Left renal pelvis (tissue), 4 donors: ENCODE measurements at regions not wholly inside any gene's neighbourhood (a gene's known extent, or its start where the extent isn't known, plus 50 kb on each side); places are given as distances from the start of the nearest gene placed in this dataset.
"Not testable (repeated sequence)": the region's sequence is repeated elsewhere in the genome, so short reads cannot be mapped to it uniquely, and the experiment has no call there.

Experiments used
- DNase-seq, 4 donors: peaks; one replicate each; pipeline ENCODE4 v3.0.0-alpha.2; 2013; ENCODE audit warnings: low read depth in 4 of 4, low spot score in 3 of 4

DNA sequence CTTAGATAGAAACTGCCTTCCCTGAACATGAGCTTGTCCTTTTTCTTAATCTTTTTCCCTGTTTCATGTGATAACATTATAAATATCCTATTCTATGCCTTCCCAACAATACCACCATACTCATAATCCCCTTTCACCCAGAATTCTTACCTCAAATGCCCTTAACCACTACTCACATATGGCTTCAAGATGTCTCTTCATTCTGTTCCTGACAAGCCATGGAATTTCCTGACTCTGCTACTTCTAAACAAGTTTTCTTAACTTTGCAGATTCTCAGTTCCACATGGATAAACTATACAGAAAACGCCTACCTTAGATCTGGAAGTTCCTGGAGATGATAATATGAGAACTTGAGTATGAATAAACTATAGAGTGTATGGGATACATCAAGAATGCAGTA, 1217.8 kb downstream of the CDH8 start:
- DNase-seq, result no peak

DNA sequence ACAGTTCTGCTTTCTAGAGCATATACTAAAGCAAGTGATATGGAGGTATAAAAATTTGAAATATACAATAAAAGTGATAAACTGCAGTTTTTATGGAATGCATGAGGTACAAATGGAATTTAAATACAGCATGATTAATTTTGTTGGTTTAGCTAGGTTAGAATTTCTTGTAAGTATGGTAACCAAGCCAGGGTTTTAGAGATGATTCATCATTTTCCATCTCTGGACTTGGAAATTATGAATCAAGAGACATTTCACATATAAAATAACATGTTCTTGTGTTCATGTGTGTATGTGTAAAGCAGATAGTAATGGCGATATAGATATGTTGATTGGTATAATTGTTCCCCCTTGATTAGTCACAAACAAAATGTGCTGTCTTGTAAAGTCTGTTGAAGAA, 1219.8 kb downstream of the CDH8 start:
- no peak for DNase-seq

DNA sequence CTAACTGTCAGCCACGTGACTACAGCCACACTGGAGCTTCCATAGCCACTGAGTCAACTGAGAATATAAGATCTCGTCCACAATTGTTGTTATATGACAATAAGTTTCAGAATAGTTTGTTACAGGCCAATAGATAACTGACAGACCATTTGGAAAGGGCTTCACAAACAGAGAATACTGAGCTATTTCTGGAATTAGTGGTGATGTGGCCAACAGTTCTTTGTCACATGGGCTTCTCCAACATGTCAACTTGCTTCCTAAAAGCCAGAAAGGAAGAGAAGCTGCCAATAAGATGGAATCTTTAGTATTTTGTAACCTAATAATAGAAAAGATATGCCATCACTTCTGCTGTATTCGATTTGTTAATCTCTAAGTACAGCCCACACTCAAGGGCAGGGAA, 1220.4 kb downstream of the CDH8 start:
- DNase-seq, result no peak

DNA sequence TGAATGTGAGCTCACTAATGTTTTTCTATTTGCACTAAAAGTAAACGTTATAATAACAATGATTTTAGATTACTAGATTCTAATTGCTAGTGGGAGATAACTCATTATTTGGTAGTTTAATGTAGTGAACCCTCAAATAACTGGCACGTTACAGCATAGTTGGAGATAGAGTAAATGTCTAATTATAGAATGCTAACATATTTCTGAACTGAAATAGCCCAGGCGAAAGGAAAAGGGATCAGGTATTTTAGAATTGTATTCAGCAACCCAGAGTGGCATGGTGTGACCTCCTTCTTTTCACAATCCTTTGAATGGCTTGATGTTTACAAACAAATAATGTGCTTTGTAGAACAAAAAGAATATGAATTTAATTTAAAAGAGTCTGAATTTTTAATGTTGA, 1221.2 kb downstream of the CDH8 start:
- DNase-seq, result no peak

DNA sequence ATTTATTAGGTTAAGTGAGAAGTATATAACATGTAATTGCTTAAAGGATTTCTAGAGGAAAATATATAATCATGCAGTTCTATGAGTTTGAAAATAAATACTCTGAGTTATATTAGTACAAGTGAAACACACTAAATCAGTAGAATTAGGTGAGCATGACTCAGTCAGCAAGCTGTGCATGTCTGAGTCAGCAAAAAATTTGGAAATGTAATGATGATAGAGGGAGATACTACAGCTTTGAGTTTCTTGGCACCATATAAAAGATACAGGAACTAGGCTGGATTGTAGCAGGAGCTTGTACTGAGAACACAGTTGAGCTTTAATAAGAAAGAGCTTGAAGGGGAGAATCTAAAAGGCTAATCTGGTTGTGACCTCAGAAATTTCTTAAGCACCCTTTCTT, 1224.6 kb downstream of the CDH8 start:
- no peak for DNase-seq

DNA sequence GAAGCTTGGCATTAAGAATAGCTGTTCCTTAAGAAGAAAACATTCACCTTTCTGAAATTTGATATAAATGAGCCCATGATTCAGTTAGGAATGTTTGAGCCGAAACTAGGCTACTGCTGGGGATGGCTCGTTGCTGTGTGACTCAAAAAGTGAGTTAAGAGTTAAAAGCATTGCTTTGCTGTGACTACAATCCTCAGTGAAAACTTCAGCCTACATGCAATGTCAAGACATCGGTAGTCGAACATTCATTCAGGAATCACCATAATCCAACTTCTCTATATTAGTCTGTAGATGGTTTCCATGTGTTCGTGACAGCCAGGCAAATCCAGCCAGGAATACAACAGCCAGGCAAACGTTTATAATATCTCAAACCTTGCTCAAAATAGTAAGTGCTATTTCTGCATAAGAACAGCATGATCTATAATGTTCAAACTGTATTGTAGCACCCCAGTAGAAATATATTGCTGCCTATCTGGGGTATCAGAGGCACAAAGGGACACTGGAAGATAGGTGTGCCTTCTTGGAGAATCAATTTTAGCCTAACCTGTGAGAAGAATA, 1225.1 kb downstream of the CDH8 start:
- DNase-seq, result no peak

DNA sequence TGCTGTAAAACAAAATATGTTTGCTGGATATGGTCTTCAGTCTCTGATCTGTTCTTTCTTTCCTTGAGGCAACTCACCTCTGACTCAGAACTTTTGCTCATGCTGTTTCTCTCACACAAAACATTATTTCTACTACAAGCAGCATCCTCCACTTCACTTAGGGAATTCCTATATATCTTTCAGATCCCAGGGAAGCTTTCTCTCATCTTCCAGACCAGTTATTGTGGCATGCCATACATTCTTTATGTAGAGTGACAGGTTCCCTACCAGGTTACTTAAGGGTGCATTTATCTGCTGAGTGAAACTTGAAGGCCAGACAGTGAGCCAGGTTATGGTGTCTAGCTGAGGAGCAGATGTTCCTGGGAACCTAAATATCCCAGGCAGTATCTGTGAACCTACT, 1226.0 kb downstream of the CDH8 start:
- no peak for DNase-seq

DNA sequence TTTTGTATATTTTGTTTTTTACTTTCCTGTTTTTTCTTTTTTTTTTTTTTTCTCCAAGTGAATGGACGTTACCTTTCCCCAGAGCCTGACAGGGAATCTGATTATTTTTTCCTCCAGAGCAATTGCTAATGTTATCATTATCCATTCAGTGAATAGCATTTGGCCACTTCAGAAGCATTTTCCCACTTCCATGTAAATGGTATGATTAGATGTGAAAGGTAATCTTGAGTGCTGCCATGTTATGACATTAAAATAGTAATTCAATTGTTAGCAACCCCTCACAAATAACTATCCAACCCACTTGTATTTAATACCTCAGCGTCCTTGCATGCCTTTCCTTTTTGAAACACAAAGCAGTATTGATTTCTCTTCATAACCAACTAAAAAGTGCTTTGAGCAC, 1243.8 kb downstream of the CDH8 start:
- DNase-seq, result no peak

DNA sequence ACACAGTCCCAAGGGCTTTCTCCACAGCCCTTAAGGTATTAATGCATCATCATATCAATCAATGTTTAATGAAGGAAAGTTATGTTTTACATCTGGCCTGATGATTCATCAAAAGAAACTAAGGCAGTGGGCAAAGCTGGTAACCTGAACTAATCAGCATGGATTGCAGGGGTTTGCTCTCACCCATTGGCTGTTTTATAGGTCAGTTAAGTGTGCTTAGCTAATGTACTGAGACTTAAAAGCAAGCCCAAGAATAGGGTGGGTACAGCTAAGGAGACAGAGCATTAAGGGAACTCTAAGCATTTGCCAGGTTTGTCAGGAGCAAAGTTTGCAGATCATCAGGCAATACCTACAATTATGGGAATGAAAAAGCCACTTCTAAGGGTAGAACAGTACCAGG, 1247.6 kb downstream of the CDH8 start:
- no peak for DNase-seq

DNA sequence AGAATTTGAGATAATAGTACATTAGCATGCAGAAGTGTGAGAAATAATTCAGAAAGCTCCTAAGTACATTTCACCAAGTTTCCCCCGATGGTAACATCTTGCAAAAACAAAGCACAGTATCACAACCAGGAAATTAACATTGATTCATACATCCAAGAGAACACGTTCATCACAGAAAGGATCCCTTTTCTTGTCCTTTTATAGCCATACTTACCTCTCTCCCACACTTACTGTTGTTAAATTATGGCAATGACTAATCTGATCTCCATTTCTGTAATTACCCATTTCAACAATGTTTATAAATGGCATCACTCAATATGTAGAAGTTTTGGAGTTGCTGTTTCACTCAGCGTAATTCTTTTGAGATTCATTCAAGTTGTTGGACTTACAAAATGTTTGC, 1260.0 kb downstream of the CDH8 start:
- DNase-seq, result no peak

DNA sequence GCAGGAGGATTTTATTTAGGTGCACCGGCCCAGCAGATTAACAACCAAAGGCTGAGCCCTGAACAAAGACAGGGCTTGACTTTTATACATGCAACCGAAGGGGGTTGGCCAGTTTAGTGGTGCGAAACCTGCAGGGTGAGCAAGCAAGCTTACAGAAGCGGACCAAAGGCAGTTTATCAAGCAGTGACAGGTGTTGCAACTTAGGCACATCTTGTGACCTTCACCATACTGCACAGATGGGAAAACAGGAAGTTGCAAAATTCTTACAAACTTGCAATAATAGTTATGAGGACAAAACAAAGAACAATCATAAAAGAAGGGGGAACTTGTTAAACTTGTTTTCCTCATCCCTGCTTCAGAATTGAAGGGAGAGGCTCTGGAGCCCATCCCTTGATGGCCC, 1265.1 kb downstream of the CDH8 start:
- DNase-seq, result no peak

DNA sequence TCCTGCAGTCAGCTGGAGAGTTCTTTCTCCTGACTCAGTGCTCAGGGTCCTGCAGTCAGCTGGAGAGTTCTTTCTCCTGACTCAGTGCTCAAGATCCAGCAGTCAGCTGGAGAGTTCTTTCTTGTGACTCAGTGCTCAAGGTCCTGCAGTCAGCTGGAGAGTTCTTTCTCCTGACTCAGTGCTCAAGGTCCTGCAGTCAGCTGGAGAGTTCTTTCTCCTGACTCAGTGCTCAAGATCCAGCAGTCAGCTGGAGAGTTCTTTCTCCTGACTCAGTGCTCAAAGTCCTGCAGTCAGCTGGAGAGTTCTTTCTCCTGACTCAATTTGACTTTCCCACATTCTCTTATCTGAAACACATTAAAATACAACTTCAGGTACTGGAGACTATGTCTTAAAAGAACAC, 1265.9 kb downstream of the CDH8 start:
- not testable (repeated sequence) for DNase-seq

DNA sequence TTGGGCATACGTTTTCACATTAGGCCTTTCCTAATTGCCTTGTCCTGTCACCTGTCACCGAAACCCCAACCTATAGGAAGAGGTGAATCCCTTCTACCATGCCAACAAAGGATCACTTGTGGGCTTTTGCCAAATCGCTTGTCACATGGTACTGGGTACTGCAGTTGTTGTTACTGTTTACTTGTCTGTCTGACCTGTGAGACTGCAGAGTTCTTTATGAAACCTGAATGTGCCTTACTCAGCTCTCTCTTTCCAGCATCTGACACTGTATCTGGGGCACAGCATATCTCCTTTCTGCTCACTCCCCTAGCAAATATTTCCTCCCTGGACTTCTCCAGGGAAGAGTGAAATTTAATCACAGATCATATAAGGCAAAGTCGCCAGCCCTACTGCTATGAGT, 1272.4 kb downstream of the CDH8 start:
- no peak for DNase-seq

DNA sequence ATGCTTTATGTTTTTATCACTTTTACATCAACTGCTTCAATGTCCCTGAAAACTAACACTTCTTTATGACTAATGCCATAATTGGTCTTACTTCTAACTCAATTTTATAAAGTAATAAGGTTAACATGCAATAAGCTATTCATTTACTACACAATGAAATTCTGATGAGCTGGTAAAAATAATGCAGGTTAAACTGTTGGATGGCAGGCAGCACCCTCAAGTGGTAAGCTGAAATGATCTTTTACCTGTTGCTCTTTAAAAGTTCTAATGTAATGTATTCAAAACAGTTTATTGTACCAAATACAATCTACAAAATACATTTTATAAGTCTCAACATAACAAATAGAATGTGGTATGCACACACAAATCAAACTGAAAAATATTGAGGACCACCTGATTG, 1280.3 kb downstream of the CDH8 start:
- no peak for DNase-seq

DNA sequence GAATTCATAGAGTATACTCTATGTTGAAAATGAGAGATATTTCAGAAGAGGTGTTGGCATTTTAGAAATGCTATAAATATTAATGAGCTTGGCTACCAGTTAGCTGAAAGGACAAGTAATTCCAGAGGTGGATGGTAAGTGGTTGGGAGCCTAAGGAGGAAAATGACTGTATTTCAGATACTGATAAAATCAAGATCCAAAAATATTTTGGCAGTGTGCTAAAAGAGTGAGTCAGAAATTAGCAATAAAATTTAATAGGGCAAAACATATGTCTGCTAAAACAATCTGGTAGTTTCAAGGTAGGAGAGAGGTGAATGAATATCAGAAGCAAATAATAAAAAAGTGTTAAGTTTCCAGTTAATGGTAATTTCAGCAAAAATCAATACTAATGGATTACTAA, 1287.9 kb downstream of the CDH8 start:
- no peak for DNase-seq

DNA sequence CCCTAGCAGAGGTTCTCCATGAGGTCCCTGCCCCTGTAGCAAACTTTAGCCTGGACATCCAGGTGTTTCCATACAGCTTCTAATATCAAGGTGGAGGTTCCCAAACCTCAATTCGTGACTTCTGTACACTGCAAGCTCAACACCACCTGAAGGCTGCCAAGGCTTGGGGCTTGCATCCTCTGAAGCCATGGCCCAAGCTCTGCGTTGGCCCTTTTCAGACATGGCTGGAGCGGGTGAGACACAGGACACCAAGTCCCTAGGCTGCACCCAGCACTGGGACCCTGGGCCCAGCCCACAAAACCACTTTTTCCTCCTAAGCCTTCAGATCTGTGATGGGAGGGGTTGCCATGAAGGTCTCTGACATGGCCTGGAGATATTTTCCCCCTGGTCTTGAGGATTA, 1292.0 kb downstream of the CDH8 start:
- no peak for DNase-seq

DNA sequence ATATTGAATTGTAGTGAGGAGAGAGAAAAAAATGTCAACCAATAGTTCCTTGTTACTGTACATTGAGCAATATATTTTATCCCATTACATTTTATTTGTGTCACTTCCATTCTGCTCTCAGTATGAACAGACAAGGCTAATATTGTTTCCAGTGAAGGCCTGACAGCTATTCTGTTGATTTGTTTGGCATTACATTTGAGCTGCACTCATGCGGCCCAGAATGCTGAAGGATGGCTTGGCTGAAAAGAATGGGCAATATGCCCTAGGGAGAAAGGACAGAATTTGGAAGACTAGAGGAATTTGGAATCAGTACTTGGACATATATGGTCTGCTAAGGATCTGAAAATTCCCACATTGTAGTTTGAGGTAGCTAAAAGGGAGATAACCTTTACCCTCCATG, 1294.4 kb downstream of the CDH8 start:
- DNase-seq, result no peak

DNA sequence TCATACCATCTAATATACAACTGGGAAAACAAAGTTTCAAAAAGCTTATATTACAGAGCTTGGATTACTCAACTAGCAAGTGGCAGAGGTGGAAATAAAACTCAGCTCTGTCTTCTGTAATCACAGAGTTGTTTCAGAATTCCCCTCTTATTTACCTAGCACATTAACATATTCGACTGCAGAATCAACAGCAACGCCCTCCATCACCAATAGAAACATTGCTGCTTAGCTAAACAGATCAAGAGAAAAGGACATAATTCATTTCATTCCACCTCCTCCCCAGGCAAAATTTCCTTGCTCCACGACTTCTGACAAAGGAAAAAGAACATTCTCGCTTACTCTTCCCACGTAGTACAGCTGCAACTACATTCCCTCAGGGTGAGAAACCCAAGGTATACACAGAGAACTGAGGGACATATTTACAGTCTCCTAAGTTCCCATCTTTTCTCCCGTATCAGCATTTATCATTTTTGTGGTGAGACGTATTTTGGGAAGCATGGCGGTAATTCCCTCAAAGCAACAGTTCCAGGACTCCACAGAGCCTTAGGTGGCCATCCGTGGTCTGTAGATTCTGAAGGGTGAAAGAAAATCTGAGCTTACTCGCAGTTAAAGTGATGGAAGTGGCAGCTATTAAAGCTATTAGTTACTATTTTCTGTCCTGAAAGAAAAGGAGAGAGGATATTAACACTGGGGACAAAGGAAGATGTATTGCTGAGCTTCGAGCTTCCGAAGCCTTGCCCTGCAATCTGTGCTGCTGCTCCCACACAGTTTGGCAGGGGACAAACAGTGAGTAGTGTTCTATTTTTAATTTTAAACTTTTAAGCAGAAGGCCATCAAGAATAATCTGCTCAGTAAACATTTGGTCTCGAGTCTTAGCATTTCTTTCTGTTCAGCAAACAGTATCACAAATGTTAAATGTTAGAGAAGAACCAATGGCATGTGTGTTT, 1296.2 kb downstream of the CDH8 start:
- no peak for DNase-seq

DNA sequence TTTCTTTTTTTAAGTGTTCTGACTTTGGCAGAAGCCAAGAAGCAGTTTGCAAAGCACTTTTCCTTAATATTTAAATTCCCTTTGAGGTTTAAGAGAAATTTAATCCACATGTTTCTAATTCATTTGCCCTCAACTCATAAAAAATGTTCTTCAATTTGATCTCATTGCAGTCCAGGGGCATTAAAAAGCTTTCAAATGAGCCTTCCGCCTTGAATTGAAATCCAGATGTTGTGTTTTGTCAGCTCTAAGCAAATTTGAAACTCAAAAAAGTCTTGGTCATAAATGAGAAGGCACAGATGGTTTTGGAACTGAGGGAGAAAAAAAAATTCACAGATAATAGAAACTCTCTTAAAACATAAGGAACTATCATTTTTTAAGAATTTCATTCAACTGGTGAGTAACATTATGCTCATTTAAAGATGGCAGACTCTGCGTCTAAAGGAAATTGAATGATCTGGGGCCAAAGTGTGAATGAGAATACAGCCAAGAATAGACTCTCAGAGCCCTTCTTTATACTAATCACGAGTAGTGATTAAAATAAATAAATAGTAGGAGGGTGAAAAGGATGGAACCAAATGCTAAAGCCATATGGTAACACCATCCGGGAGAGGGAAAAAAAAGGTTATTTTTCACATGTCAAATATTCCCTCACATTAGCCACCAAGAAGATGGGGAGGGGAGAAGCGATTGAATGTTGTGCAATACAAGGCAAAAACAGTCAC, 1304.7 kb downstream of the CDH8 start:
- no peak for DNase-seq

DNA sequence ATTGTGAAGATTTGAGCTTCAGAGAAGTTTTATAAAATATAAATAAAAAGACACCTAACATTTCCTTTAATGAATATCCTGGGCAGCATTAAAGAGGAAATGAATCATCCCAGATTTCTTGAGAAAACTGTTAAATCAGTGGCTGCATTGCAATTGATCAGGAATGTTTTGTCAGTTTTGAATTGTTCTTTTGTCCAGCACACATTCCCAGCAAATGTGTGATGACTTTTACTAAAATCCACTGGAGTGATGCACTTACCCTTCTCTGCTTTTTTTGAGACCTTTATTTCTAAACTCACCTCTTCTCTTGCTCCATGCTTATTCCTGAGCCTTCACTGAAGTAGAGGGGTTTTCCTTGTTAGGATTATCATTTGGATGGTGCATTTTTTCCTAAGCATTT, 1307.2 kb downstream of the CDH8 start:
- no peak for DNase-seq

DNA sequence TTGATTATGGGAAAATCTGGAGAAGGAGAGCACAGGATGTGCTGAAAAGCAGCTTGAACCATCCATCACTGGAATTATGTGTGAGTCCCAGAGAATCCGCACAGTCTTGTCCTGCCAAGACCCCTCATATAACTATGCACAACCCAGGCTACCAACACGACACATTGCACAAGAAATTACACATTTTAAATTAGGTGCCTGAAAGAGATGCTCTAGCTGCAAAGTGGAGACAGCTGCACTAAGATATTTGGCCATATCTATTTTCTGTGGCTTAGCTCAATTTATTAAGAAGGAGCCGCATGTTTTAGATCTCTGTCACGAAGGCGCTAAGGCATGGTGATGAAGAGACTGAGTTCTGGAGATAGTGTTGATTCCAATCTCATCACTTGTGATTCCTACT, 1308.4 kb downstream of the CDH8 start:
- no peak for DNase-seq

DNA sequence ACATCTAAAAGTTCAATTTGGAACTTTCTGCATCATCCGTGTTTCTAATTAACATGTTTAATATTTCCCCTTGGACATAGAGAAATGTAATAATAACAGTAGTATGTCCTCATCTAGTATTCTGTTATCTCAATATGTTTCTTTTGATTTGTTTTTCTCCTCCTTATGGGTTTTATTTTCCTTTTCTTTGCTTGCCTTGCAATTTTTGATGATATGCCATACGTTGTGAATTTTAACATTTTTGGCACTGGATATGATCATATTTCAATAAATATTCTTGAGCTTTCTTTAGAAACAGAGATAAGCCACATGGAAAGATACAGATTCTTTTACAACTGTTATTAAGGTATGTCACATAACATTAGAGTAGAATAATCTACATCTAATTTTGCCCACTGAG, 1316.2 kb downstream of the CDH8 start:
- no peak for DNase-seq
